ENCODE measurements at regions not wholly inside any gene's neighbourhood (a gene's known extent, or its start where the extent isn't known, plus 50 kb on each side); places are given as distances from the start of the nearest gene placed in this dataset.

GRCh38 chr13:97127842-97128241, 94.3 kb upstream of the MBNL2 start:
- CTCF ChIA-PET = interaction anchor here (1.5 kb wide), 1 partner anchor 18 kb away, joined by 8 read pairs; no protein-coding TSS in a partner anchor
- DNase-seq (ENCODE audit: extremely low spot score) = no peak
- POLR2A ChIA-PET = no interaction called here
- no peak for TF ChIP-seq FOXK2 (IDR thresholded peaks at IDR 0.05)
- TF ChIP-seq BHLHE40 (IDR thresholded peaks at IDR 0.05; ENCODE audit: borderline replicate concordance) = no peak
- no peak for TF ChIP-seq SUZ12 (IDR thresholded peaks at IDR 0.05)

DNA sequence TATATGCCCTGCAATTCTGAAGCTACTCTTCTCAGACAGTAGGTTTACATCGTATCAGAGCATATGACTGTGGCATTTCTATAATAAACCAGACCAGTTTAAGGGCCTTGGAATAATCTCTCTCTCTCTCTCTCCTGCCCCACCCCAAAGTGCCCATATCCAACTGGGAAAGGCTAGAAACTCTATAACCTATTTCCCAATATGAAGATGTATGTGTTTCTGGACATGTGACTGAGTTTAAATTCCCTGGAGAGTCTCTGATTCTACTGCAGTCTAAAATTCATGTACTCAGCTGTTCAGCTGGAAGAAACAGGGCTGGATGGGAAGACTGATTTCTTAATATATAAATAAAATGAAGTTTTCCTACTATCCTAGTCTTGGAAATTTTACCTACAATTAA, 91.9 kb upstream of the MBNL2 start:
- TF ChIP-seq ZNF384 (IDR thresholded peaks at IDR 0.05) (no peak), FOXA1 (IDR thresholded peaks at IDR 0.05) (no peak), ARNT (IDR thresholded peaks at IDR 0.05) (no peak), HDGF (IDR thresholded peaks at IDR 0.05; ENCODE audit: borderline replicate concordance) (no peak), FOXM1 (IDR thresholded peaks at IDR 0.05; ENCODE audit: borderline replicate concordance) (no peak), BHLHE40 (IDR thresholded peaks at IDR 0.05; ENCODE audit: borderline replicate concordance) (no peak)
- DNase-seq (ENCODE audit: extremely low spot score) = no peak
- ChIA-PET POLR2A (no interaction called here), CTCF (no interaction called here)

DNA sequence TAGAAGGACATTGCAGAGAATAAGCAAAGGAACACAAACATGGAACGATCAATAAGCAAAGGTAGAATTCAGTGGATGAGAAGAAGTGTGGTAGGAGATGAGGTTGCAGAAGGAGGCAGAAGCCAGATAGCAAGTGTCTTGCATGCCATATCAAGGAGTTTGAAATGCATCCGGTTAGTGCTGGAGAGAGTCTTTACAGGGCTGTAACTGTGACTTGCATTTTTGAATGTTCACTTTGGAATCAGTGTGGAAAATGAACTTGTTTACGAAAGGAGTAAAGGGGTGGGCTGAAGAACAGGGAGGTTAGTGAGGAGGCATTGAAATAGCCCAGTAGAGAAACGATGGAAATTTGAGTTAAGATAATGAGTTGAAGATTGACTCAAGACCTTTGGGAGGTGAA, 90.7 kb upstream of the MBNL2 start:
- POLR2A ChIA-PET = no interaction called here
- no peak for TF ChIP-seq BHLHE40 (IDR thresholded peaks at IDR 0.05; ENCODE audit: borderline replicate concordance)
- no peak for TF ChIP-seq PKNOX1 (IDR thresholded peaks at IDR 0.05)
- no peak for TF ChIP-seq ELF4 (IDR thresholded peaks at IDR 0.05)
- no peak for TF ChIP-seq LEF1 (IDR thresholded peaks at IDR 0.05; ENCODE audit: borderline replicate concordance)
- no peak for TF ChIP-seq TARDBP (IDR thresholded peaks at IDR 0.05)
- TF ChIP-seq NFRKB (IDR thresholded peaks at IDR 0.05) = no peak
- no peak for TF ChIP-seq FOXM1 (IDR thresholded peaks at IDR 0.05; ENCODE audit: borderline replicate concordance)
- TF ChIP-seq FOXA1 (IDR thresholded peaks at IDR 0.05) = no peak
- no peak for TF ChIP-seq SUZ12 (IDR thresholded peaks at IDR 0.05)
- no peak for TF ChIP-seq HDGF (IDR thresholded peaks at IDR 0.05; ENCODE audit: borderline replicate concordance)
- TF ChIP-seq ZNF384 (IDR thresholded peaks at IDR 0.05) = no peak
- no peak for TF ChIP-seq SP1 (IDR thresholded peaks at IDR 0.05)
- TF ChIP-seq ARNT (IDR thresholded peaks at IDR 0.05) = no peak
- no peak for DNase-seq (ENCODE audit: extremely low spot score)
- CTCF ChIA-PET = interaction anchor here (0.6 kb wide), 1 partner anchor 21 kb away, joined by 4 read pairs; no protein-coding TSS in a partner anchor

GRCh38 chr13:97133554-97133953, 88.6 kb upstream of the MBNL2 start:
- ChIA-PET POLR2A (no interaction called here), CTCF (no interaction called here)
- no peak for TF ChIP-seq PKNOX1 (IDR thresholded peaks at IDR 0.05)
- TF ChIP-seq L3MBTL2 (conservative IDR thresholded peaks at IDR 0.05) = no peak
- no peak for DNase-seq (ENCODE audit: extremely low spot score)

GRCh38 chr13:97133955-97134354, 88.2 kb upstream of the MBNL2 start:
- CTCF ChIA-PET = no interaction called here
- DNase-seq (ENCODE audit: extremely low spot score) = no peak
- POLR2A ChIA-PET = no interaction called here
- TF ChIP-seq FOXM1 (IDR thresholded peaks at IDR 0.05; ENCODE audit: borderline replicate concordance) (no peak), ARNT (IDR thresholded peaks at IDR 0.05) (no peak), HDGF (IDR thresholded peaks at IDR 0.05; ENCODE audit: borderline replicate concordance) (no peak), CTBP1 (IDR thresholded peaks at IDR 0.05; ENCODE audit: borderline replicate concordance) (no peak), ZNF384 (IDR thresholded peaks at IDR 0.05) (no peak), LEF1 (IDR thresholded peaks at IDR 0.05; ENCODE audit: borderline replicate concordance) (no peak), ELF4 (IDR thresholded peaks at IDR 0.05) (no peak), FOXA1 (IDR thresholded peaks at IDR 0.05) (no peak), L3MBTL2 (conservative IDR thresholded peaks at IDR 0.05) (no peak), BHLHE40 (IDR thresholded peaks at IDR 0.05; ENCODE audit: borderline replicate concordance) (no peak), FOXK2 (IDR thresholded peaks at IDR 0.05) (no peak), TARDBP (IDR thresholded peaks at IDR 0.05) (no peak), NFRKB (IDR thresholded peaks at IDR 0.05) (no peak)

DNA sequence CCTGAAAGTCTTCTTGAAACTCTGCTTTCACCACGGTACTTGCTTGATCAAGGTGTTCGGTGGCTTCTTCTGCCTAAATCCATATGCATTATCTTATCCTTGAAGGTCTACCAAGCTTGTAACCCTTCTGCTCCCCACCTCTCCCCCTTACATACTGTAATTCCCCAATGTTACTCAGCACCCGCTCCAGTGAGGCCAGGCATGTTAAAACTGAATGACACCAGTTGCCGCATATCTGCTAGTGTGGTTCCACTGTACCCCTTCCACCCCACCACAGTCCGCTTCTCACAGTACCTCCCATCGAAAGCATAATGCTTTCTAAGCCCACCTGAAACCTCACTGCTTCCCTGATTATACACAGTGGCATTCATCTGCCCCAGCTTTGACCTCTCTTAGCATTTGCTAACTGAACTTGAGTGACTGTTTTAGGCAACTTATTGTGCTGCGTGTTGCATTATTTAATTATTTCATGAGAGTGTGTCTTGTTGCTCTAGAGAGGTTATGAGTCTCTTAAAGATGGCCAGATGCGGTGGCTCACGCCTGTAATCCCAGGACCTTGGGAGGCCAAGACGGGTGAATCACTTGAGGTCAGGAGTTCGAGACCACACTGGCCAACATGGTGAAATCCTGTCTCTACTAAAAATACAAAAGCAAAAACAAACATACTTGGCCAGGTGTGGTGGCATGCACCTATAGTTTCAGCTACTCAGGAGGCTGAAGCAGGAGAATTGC, 87.6 kb upstream of the MBNL2 start:
- no peak for DNase-seq (ENCODE audit: extremely low spot score)
- TF ChIP-seq FOXM1 (IDR thresholded peaks at IDR 0.05; ENCODE audit: borderline replicate concordance) = no peak
- TF ChIP-seq BHLHE40 (IDR thresholded peaks at IDR 0.05; ENCODE audit: borderline replicate concordance) = no peak
- no peak for TF ChIP-seq ELF4 (IDR thresholded peaks at IDR 0.05)
- TF ChIP-seq CTBP1 (IDR thresholded peaks at IDR 0.05; ENCODE audit: borderline replicate concordance) = no peak
- no peak for TF ChIP-seq TARDBP (IDR thresholded peaks at IDR 0.05)
- CTCF ChIA-PET = no interaction called here
- POLR2A ChIA-PET = no interaction called here

GRCh38 chr13:97135883-97136282, 86.2 kb upstream of the MBNL2 start:
- ChIA-PET POLR2A (no interaction called here), CTCF (no interaction called here)
- no peak for DNase-seq (ENCODE audit: extremely low spot score)
- TF ChIP-seq FOXM1 (IDR thresholded peaks at IDR 0.05; ENCODE audit: borderline replicate concordance) = no peak
- TF ChIP-seq CTBP1 (IDR thresholded peaks at IDR 0.05; ENCODE audit: borderline replicate concordance) = no peak
- no peak for TF ChIP-seq TARDBP (IDR thresholded peaks at IDR 0.05)
- TF ChIP-seq PKNOX1 (IDR thresholded peaks at IDR 0.05) = no peak
